OCI-LY7 (cell line): ENCODE measurements at regions not wholly inside any gene's neighbourhood (a gene's known extent, or its start where the extent isn't known, plus 50 kb on each side); places are given as distances from the start of the nearest gene placed in this dataset.

Source experiments
- BruUV-seq: library from RNA; stranded (reverse); fragments of 400-500 nt; replicated peaks from 2 replicates; lab custom pipeline; 2021; lab: Mats Ljungman, UMichigan
- CTCF ChIA-PET: fragments of 300-600 bp; sonication (Branson Sonifier 250); formaldehyde crosslinking; loops from one replicate; lab custom pipeline; 2022; ENCODE audit warnings: antibody characterized with exemption; ENCODE audit not compliant: unreplicated experiment; lab: Charles Lee
- POLR2A ChIA-PET: fragments of 300-600 bp; sonication (Branson Sonifier 250); formaldehyde crosslinking; loops from one replicate; lab custom pipeline; 2022; ENCODE audit warnings: antibody characterized with exemption; lab: Charles Lee
- DNase-seq: peaks from one replicate; pipeline ENCODE4 v3.0.0-alpha.2; 2015; ENCODE audit warnings: low spot score
- H2AFZ ChIP-seq: fragments of 200-600 bp; sonication (generic), shearing (Covaris generic); 2 replicates; pipeline ENCODE4 v1.6.1; 2014; ENCODE audit warnings: mild to moderate bottlenecking, antibody characterized with exemption, low read length, moderate library complexity
- H3K27ac ChIP-seq: fragments of 200-600 bp; sonication (generic); 2 replicates; pipeline ENCODE4 v1.5.1; 2014; ENCODE audit warnings: mixed run types, low read depth, mild to moderate bottlenecking, moderate library complexity, low read length, inconsistent platforms; ENCODE audit not compliant: poor library complexity, severe bottlenecking
- H3K36me3 ChIP-seq: fragments of 200-600 bp; sonication (generic); 2 replicates; pipeline ENCODE4 v1.6.1; 2014; ENCODE audit warnings: mild to moderate bottlenecking, antibody characterized with exemption, low read length, moderate library complexity, mixed read lengths; ENCODE audit not compliant: insufficient read depth
- H3K4me1 ChIP-seq: fragments of 200-600 bp; sonication (generic); 2 replicates; pipeline ENCODE4 v1.5.1; 2014; ENCODE audit warnings: mild to moderate bottlenecking, low read length; ENCODE audit not compliant: insufficient read depth, poor library complexity, severe bottlenecking
- H3K4me2 ChIP-seq: fragments of 200-600 bp; sonication (generic); 2 replicates; pipeline ENCODE4 v1.6.1; 2014; ENCODE audit warnings: mild to moderate bottlenecking, low read length
- H3K4me3 ChIP-seq: fragments of 200-600 bp; sonication (generic); 2 replicates; pipeline ENCODE4 v1.5.1; 2014; ENCODE audit warnings: mild to moderate bottlenecking, low read depth, low read length; ENCODE audit not compliant: poor library complexity, severe bottlenecking
- H3K79me2 ChIP-seq: fragments of 200-600 bp; sonication (generic); 2 replicates; pipeline ENCODE4 v1.6.1; 2016; ENCODE audit warnings: low read depth, mild to moderate bottlenecking, low read length, moderate library complexity, mixed read lengths; ENCODE audit not compliant: insufficient read depth
- H3K9me2 ChIP-seq: fragments of 200-600 bp; sonication (generic); 2 replicates; pipeline ENCODE4 v1.6.1; 2016; ENCODE audit warnings: mild to moderate bottlenecking, low read length, mixed read lengths; ENCODE audit not compliant: insufficient read depth
- H3K9me3 ChIP-seq: fragments of 200-600 bp; sonication (generic); 2 replicates; pipeline ENCODE4 v1.6.1; 2014; ENCODE audit warnings: mild to moderate bottlenecking, mixed run types, low read length, mixed read lengths
- H4K20me1 ChIP-seq: fragments of 200-600 bp; sonication (generic); 2 replicates; pipeline ENCODE4 v1.6.1; 2014; ENCODE audit warnings: mild to moderate bottlenecking, antibody characterized with exemption, low read length, moderate library complexity, mixed read lengths; ENCODE audit not compliant: insufficient read depth
- EZH2phosphoT487 ChIP-seq: fragments of 200-600 bp; sonication (generic); IDR thresholded peaks from 2 replicates; pipeline ENCODE4 v1.6.1; 2018; ENCODE audit warnings: low read depth, borderline replicate concordance, mild to moderate bottlenecking, mixed run types, antibody characterized with exemption, low read length, moderate library complexity, mixed read lengths
- intact Hi-C: fragments of 100-400 bp; cut with micrococcal nuclease; formaldehyde crosslinking; loops from one replicate; pipeline ENCODE4 v1.10.0; 2022; ENCODE audit not compliant: unreplicated experiment
- TF ChIP-seq, protein P1 (sequence below): fragments of 200-600 bp; sonication (generic); conservative IDR thresholded peaks from 2 replicates; pipeline ENCODE4 v1.5.1; 2014; ENCODE audit warnings: mild to moderate bottlenecking, antibody characterized with exemption, low read length, moderate library complexity, mixed read lengths

DNA sequence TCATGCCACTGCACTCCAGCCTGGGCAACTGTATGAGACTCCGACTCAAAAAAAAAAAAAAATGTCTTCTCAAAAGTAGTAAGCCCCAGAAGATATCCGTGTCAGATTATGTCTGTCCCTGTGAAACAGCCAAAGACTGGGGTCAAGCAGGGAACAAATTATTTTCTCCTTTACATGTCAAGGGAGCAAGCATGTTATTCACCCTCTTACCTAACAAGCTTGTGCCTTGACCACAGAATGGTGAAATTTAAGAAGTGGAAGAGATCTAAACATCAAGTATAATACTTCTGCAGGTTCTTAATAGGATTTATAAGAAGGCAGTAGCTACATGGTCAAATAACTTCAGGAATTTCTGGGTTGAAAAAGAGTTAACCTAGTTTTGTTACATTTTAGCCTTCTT, 187.9 kb downstream of the ZNF365 start:
- H3K27ac ChIP-seq = no peak overlapping the region
- CTCF ChIA-PET = no interaction called here
- BruUV-seq = no TSS peak
- no peaks in the 10 kb centered on the region for H3K9me2 ChIP-seq
- POLR2A ChIA-PET = interaction anchor here (0.5 to 0.7 kb wide), 2 partner anchors 29 to 228 kb away, joined by 3 read pairs; no protein-coding TSS in a partner anchor
- intact Hi-C loops = no loop called here
- TF ChIP-seq EZH2phosphoT487 = no peak
- TF ChIP-seq, protein P1, sequence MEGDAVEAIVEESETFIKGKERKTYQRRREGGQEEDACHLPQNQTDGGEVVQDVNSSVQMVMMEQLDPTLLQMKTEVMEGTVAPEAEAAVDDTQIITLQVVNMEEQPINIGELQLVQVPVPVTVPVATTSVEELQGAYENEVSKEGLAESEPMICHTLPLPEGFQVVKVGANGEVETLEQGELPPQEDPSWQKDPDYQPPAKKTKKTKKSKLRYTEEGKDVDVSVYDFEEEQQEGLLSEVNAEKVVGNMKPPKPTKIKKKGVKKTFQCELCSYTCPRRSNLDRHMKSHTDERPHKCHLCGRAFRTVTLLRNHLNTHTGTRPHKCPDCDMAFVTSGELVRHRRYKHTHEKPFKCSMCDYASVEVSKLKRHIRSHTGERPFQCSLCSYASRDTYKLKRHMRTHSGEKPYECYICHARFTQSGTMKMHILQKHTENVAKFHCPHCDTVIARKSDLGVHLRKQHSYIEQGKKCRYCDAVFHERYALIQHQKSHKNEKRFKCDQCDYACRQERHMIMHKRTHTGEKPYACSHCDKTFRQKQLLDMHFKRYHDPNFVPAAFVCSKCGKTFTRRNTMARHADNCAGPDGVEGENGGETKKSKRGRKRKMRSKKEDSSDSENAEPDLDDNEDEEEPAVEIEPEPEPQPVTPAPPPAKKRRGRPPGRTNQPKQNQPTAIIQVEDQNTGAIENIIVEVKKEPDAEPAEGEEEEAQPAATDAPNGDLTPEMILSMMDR = no peak
- H3K4me1 ChIP-seq = no peaks in the 10 kb centered on the region
- no peaks in the 10 kb centered on the region for H3K36me3 ChIP-seq
- no peak overlapping the region for H3K4me3 ChIP-seq
- H4K20me1 ChIP-seq = no peaks in the 10 kb centered on the region
- no peak overlapping the region for H3K4me2 ChIP-seq
- H2AFZ ChIP-seq = no peak overlapping the region
- H3K9me3 ChIP-seq = no peaks in the 10 kb centered on the region
- no peaks in the 10 kb centered on the region for H3K79me2 ChIP-seq
- DNase-seq = no peak

DNA sequence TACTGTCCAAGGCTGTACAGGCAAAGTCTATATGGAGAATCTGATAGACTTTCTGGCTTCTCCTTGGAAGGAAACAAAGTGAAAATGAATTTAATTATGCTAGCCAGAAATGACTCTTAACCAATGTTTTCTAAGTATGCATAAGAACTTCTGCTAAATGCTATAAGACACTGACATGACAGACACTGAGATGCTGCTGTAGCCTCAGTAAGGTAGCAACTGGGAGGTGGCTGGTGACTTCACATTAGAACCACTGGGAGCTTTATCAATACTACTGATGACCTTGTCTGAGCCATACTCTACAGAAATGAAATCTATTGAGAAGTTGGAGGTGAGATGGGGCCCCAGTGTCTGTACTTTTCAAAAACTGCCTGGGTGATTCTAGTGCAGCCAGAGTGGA, 188.6 kb downstream of the ZNF365 start:
- no peak overlapping the region for H3K27ac ChIP-seq
- H3K79me2 ChIP-seq = no peaks in the 10 kb centered on the region
- no peak for DNase-seq
- intact Hi-C loops = no loop called here
- no peak overlapping the region for H3K4me2 ChIP-seq
- no peaks in the 10 kb centered on the region for H3K9me2 ChIP-seq
- no TSS peak for BruUV-seq
- no peak overlapping the region for H3K4me3 ChIP-seq
- no peaks in the 10 kb centered on the region for H4K20me1 ChIP-seq
- CTCF ChIA-PET = no interaction called here
- no peak for TF ChIP-seq EZH2phosphoT487
- TF ChIP-seq, protein P1 = no peak
- no peaks in the 10 kb centered on the region for H3K4me1 ChIP-seq
- H3K36me3 ChIP-seq = no peaks in the 10 kb centered on the region
- POLR2A ChIA-PET = no interaction called here
- H3K9me3 ChIP-seq = no peaks in the 10 kb centered on the region
- no peak overlapping the region for H2AFZ ChIP-seq

DNA sequence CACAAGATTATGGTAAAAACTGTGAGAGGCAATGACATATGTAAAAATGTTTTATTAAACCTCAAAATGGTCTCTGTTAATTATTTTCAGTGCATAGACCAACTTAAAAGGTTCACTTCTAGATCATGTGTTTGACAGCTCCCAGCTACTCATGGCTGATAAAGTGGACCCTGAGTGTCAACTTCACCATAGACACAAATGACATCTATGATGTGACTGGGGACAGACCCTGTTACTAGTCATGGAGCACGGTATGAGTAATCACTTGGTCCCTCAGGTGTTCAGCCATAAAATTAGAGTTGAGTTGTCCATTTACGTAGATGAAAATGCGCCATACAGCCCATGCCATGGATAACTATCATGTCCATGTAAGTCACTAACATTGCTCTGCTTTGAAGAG, 199.8 kb downstream of the ZNF365 start:
- no peak overlapping the region for H3K27ac ChIP-seq
- BruUV-seq = no TSS peak
- no peak overlapping the region for H3K4me3 ChIP-seq
- H4K20me1 ChIP-seq = no peaks in the 10 kb centered on the region
- no peaks in the 10 kb centered on the region for H3K9me2 ChIP-seq
- intact Hi-C loops = no loop called here
- ChIA-PET CTCF (interaction anchor here (0.9 kb wide), 1 partner anchor 19 kb away, joined by 3 read pairs; no protein-coding TSS in a partner anchor), POLR2A (interaction anchor here (0.5 to 1.1 kb wide), 2 partner anchors 33 to 453 kb away, joined by 3 to 5 read pairs; no protein-coding TSS in a partner anchor)
- no peaks in the 10 kb centered on the region for H3K9me3 ChIP-seq
- no peaks in the 10 kb centered on the region for H3K4me1 ChIP-seq
- no peak overlapping the region for H2AFZ ChIP-seq
- H3K79me2 ChIP-seq = no peaks in the 10 kb centered on the region
- no peak overlapping the region for H3K4me2 ChIP-seq
- no peak for DNase-seq
- no peaks in the 10 kb centered on the region for H3K36me3 ChIP-seq
- TF ChIP-seq, protein P1 = no peak
